DMS79 (cell line): ENCODE measurements at regions not wholly inside any gene's neighbourhood (a gene's known extent, or its start where the extent isn't known, plus 50 kb on each side); places are given as distances from the start of the nearest gene placed in this dataset.

Experiments used
- DNase-seq: peaks from one replicate; lab custom pipeline; 2025; lab: John Stamatoyannopoulos, UW

- no peak for DNase-seq
These were observed 62.1 kb upstream of the NUDT12 start for GRCh38 chr5:103624675-103625074.

GRCh38 chr5:103624035-103624480 lies 61.5 kb upstream of the NUDT12 start:
- no peak for DNase-seq

GRCh38 chr5:103623425-103623824 lies 60.8 kb upstream of the NUDT12 start:
- no peak for DNase-seq

- DNase-seq: no peak
These were observed 59.0 kb upstream of the NUDT12 start for GRCh38 chr5:103621548-103621930.

- no peak for DNase-seq
These were observed 58.4 kb upstream of the NUDT12 start for GRCh38 chr5:103620851-103621547.

- no peak for DNase-seq
These were observed 55.3 kb upstream of the NUDT12 start for GRCh38 chr5:103617913-103618312.

- DNase-seq: no peak
These were observed 54.5 kb upstream of the NUDT12 start for GRCh38 chr5:103617090-103617489.

GRCh38 chr5:103612545-103612944 lies 50.0 kb upstream of the NUDT12 start:
- no peak for DNase-seq
